LNCAP (cell line): ENCODE measurements at regions not wholly inside any gene's neighbourhood (a gene's known extent, or its start where the extent isn't known, plus 50 kb on each side); places are given as distances from the start of the nearest gene placed in this dataset.

ENCODE experiments used
- CTCF ChIP-seq: fragments of 450-650 bp; IDR thresholded peaks from 2 replicates; pipeline ENCODE4 v1.5.1; 2017; ENCODE audit warnings: mild to moderate bottlenecking

DNA sequence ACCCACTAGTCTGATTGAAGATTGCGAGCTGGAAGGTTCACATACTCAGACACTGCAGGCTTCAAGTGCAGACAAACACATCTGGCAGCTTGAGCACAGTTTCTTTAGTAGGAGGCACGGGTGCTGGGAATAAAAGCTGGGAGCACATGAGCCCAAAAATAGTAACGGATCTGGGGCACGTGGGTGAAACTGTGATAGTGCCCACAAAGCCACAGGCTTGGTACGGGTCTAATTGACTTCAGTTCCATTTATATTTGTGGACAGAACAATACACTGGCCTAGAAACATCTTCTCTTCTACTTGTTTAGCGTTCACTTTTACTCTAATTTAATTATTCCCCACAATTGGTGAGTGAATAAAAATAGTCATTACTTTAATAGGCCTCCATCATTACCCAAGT, 2370.7 kb downstream of the PCDH7 start:
- TF ChIP-seq CTCF: no peak

- no peak for TF ChIP-seq CTCF
Measured at GRCh38 chr4:33091961-33092360, 2371.8 kb downstream of the PCDH7 start.

DNA sequence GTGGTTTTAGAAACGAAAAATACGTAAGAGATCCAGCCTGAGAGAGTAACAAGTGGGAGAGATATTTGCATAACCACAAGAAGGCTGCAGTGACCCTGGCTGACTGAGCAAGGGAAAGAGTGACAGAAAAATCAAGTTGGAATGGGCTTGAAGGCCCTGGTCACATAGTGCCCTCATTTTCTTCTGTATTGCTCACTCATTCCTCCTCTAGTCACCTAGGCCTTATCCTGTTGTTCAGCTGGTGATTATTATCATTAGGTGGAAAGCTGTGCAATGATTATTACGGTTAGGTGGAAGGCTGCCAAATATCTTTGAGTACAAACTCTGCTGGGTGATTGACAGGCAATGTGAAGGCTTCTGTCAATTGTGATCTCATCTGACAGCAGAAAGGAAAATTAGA, 2384.1 kb downstream of the PCDH7 start:
- TF ChIP-seq CTCF: no peak

DNA sequence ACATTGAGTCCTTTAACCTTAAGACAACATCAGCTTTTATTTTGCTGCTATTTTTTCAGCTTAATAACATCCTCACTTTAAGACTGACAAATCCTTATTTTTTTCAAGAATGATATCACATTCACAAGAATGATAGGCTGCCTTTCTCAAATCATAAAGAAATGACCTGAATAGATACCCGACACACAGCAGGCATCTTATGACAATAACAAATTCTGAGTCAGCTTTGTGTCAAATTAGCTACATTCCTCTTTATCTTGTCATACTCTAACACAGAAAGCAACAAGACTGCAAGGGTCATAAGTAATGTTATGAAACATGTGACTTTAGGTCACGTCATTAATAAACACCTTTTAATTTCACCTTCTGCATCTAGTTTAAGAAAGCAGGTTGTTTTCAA, 2387.6 kb downstream of the PCDH7 start:
- TF ChIP-seq CTCF: no peak

DNA sequence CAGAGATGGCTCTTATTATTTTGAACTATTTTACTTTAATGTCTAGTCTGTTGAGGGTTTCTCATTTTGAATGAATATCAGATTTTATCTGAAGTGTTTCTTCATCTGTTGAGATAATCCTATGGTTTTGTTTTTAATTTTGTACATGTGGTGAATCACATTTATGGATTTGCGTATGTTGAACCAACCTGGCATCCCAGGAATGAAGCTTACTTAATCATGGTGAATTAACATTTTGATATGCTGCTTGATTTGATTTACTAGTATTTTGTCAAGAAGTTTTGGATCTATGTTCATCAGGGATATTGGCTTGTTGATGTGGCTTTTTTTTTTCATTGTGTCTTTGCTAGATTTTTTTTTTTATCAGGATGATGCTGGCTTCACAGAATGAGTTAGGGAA, 2390.9 kb downstream of the PCDH7 start:
- TF ChIP-seq CTCF: no peak

GRCh38 chr4:33116871-33117270, 2396.7 kb downstream of the PCDH7 start:
- TF ChIP-seq CTCF: no peak

DNA sequence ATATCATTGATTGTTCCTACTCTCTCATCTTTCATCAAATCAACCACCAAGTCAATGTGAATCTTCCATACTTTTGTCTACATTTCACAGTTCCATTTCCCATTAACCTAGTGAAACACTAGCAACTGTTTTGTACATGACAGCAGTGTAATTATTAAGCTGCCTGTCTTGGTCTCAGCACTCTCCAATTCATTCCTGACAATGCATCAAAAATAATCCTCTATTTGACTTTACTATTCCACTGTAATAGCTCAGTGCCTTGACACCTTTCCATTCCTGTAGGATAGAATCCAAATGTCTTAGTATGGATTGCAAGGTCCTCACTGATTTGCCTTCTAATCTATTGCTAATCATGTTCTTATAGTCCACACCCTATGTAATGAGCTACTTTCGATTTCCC, 2405.8 kb downstream of the PCDH7 start:
- TF ChIP-seq CTCF: no peak

- no peak for TF ChIP-seq CTCF
Measured at GRCh38 chr4:33133723-33134122, 2413.6 kb downstream of the PCDH7 start.
